ENCODE measurements at regions not wholly inside any gene's neighbourhood (a gene's known extent, or its start where the extent isn't known, plus 50 kb on each side); places are given as distances from the start of the nearest gene placed in this dataset.
"Not testable (repeated sequence)": the region's sequence is repeated elsewhere in the genome, so short reads cannot be mapped to it uniquely, and the experiment has no call there.

DNA sequence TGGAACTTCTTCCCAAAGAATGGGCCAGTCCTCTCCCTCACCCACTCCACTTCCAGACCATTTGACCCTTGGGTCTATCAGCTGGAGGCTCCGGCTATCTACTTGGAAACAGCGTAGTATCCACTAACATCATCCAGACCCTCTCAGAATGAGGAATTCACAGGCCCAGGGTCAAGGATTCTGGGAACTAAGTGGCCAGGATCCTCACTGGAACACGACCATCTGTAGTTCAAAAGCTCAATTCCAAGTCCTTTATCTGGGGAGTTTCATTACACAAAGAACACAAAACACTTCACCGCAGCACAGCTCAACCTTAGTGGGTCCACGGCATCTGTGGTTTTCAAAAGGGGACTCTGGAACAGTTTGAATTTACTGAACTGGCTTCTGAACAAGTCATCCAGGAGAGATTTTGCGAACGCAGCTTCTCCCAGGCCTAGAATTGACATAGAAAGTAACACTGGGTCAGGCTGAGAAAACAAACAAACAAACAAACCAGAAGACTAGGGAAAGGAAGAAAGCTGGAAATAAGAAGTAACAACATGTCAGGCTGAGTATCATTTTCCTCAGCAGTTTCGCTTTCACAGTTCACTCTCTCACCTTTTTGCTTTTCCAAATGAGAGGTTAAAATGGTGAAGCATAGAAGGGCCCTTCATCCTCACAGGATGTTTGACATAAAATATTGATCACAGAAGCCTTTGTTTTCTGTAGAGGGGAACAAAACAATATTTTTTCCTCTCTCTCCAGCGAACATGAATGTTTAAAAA lies 57.6 kb upstream of the USP6NL start:
- DNase-seq (no peak), ATAC-seq (replicated peaks in 1 of 4) (no peak)
- Histone ChIP-seq H3K36me3 (ENCODE audit: control insufficient read depth in 2 of 2, extremely low read depth in 1 of 2, insufficient read depth in 1 of 2, low read length in 1 of 2) (no peaks in the 10 kb centered on the region), H3K4me3 (ENCODE audit: control insufficient read depth in 1 of 2, extremely low read depth in 1 of 2, low read length in 1 of 2) (no peak overlapping the region), H3K27me3 (replicated peaks in 1 of 2; ENCODE audit: control insufficient read depth in 2 of 2, extremely low read depth in 1 of 2, insufficient read depth in 2 of 2, low read length in 1 of 2) (peaks cover 0 to 8% of the 10 kb centered on the region in 2 experiments), H3K4me1 (ENCODE audit: control insufficient read depth in 1 of 2, extremely low read depth in 1 of 2, insufficient read depth in 2 of 2, low read length in 2 of 2) (peaks cover 6 to 7% of the 10 kb centered on the region in 2 experiments), H3K9me3 (no peaks in the 10 kb centered on the region), H3K27ac (ENCODE audit: low read length) (no peak overlapping the region)
- WGBS (ENCODE audit: insufficient coverage): 90% methylated on average over 2 of the region's 9 CpGs
- ChIA-PET CTCF (interaction anchor here in 1 of 2 donors (0.5 kb wide), 1 partner anchor 113 kb away, joined by 5 read pairs; no protein-coding TSS in a partner anchor), POLR2A (no interaction called here)
- Mint-ChIP-seq H3K9me3 (peaks cover 0 to 5% (median 0%) of the 10 kb centered on the region in 3 donors), H3K4me1 (peaks cover 12 to 22% (median 16%) of the 10 kb centered on the region in 3 donors), H3K27ac (no peak overlapping the region), H3K4me3 (no peak overlapping the region), H3K36me3 (peaks cover 3% of the 10 kb centered on the region), H3K27me3 (peaks cover 0 to 2% of the 10 kb centered on the region in 2 donors)

DNA sequence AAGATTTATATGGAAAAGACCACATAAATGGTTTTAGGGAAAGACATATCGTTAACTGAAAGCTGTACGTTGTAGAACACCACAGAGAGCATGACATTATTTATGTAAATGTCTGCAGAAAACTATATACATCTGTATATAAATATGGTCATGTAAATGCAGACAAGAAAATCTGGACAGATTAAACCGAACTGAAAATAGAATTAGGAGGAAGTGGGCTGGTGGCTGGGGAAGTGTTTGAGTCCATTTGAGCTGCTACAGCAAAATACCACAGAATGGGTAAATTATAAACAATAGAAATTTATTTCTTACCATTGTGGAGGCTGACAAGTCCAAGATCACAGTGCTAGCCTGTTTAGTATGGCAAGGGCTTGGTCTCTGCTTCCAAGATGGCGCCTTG lies 56.3 kb upstream of the USP6NL start:
- Mint-ChIP-seq H3K4me3 (no peak overlapping the region), H3K27ac (no peak overlapping the region)
- POLR2A ChIA-PET: no interaction called here

DNA sequence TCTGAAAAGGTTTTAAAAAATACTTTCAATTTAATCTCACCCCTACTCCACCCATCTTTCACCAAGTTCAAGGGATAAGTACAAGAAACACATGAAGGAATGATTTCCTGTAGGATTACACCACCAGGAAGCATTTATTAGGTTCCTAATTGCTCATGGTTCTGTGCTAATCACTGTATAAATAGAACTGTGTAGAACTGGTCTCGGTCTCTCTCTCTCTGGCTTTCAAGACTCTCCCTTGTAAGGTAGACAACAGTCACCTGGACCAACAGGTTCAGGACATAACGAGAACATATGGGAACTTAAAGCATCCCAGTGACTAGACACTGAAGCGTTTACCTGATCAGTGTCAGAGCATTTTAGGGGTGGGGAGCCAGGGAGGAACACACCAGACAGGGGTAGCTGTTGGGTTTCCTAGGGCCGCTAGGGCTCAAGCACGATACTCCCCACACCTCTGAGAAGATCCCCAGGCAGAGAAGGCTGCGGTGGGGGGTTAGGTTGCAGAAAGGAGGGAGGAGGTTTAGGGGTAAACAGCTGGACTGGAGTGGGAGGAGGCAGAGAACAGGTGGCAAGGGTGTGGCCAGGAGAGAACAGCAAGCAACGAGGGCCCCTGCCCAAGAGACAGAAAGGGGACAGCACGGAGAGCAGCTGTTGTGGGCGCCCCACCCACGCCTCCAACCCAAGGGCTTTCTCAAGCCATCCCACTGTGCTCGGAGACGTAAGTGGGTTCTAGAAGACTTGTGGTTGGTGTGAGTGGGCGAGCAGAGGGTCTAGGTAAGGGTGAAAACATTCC lies 52.5 kb upstream of the USP6NL start:
- no peak for ATAC-seq (replicated peaks in 1 of 4)
- Histone ChIP-seq H3K9me3 (no peaks in the 10 kb centered on the region), H3K27me3 (replicated peaks in 1 of 2; ENCODE audit: control insufficient read depth in 2 of 2, extremely low read depth in 1 of 2, insufficient read depth in 2 of 2, low read length in 1 of 2) (peaks cover 0 to 9% of the 10 kb centered on the region in 2 experiments), H3K36me3 (ENCODE audit: control insufficient read depth in 2 of 2, extremely low read depth in 1 of 2, insufficient read depth in 1 of 2, low read length in 1 of 2) (no peaks in the 10 kb centered on the region), H3K4me3 (ENCODE audit: control insufficient read depth in 1 of 2, extremely low read depth in 1 of 2, low read length in 1 of 2) (no peak overlapping the region), H3K27ac (ENCODE audit: low read length) (no peak overlapping the region), H3K4me1 (ENCODE audit: control insufficient read depth in 1 of 2, extremely low read depth in 1 of 2, insufficient read depth in 2 of 2, low read length in 2 of 2) (peaks cover 0 to 8% of the 10 kb centered on the region in 2 experiments)
- ChIA-PET CTCF (no interaction called here), POLR2A (no interaction called here)
- Mint-ChIP-seq H3K4me3 (no peak overlapping the region), H3K4me1 (peaks cover 9 to 25% (median 13%) of the 10 kb centered on the region in 3 donors), H3K9me3 (peaks cover 0 to 5% (median 0%) of the 10 kb centered on the region in 3 donors), H3K36me3 (peaks cover 3% of the 10 kb centered on the region), H3K27ac (no peak overlapping the region), H3K27me3 (peaks cover 0 to 2% of the 10 kb centered on the region in 2 donors)
- peak in 1 of 35 experiments; percentile 8 for DNase-seq
- WGBS (ENCODE audit: insufficient coverage): 47% methylated on average over 3 of the region's 13 CpGs

More for the DNA sequence above, 56.3 kb upstream of the USP6NL start:
- Histone ChIP-seq H3K4me3 (ENCODE audit: control insufficient read depth in 1 of 2, extremely low read depth in 1 of 2, low read length in 1 of 2) (no peak overlapping the region), H3K27me3 (replicated peaks in 1 of 2; ENCODE audit: control insufficient read depth in 2 of 2, extremely low read depth in 1 of 2, insufficient read depth in 2 of 2, low read length in 1 of 2) (peaks cover 0 to 6% of the 10 kb centered on the region in 2 experiments), H3K9me3 (no peaks in the 10 kb centered on the region), H3K4me1 (ENCODE audit: control insufficient read depth in 1 of 2, extremely low read depth in 1 of 2, insufficient read depth in 2 of 2, low read length in 2 of 2) (peaks cover 0 to under 1% of the 10 kb centered on the region in 2 experiments), H3K27ac (ENCODE audit: low read length) (no peak overlapping the region), H3K36me3 (ENCODE audit: control insufficient read depth in 2 of 2, extremely low read depth in 1 of 2, insufficient read depth in 1 of 2, low read length in 1 of 2) (no peaks in the 10 kb centered on the region)
- WGBS (ENCODE audit: insufficient coverage): no CpG with 5 or more reads among the region's 4 CpGs
- DNase-seq: no peak
- Mint-ChIP-seq H3K36me3 (peaks cover 3% of the 10 kb centered on the region), H3K27me3 (peaks cover 0 to 2% of the 10 kb centered on the region in 2 donors), H3K9me3 (peaks cover 0 to 5% (median 0%) of the 10 kb centered on the region in 3 donors), H3K4me1 (peaks cover 3 to 18% (median 6%) of the 10 kb centered on the region in 3 donors)
- CTCF ChIA-PET: no interaction called here
- ATAC-seq (replicated peaks in 1 of 4): no peak

DNA sequence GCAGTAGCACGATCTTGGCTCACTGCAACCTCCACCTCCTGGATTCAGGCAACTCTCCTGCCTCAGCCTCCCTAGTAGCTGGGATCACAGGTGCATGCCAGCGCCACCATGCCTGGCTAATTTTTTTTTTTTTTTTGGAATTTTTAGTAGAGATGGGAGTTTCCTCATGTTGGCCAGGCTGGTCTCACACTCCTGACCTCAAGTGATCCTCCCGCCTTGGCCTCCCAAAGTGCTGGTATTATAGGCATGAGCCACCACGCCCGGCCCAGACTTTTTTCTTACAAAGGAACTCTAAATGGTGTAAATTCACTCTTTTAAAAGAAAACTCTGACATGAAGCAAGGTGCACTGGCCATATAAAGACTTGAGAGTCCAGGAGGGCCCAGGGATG lies 51.7 kb upstream of the USP6NL start:
- WGBS (ENCODE audit: insufficient coverage): no CpG with 5 or more reads among the region's 5 CpGs
- peaks cover 9 to 24% (median 13%) of the 10 kb centered on the region in 3 donors for H3K4me1 Mint-ChIP-seq
- peaks cover 0 to 12% of the 10 kb centered on the region in 2 experiments for H3K27me3 ChIP-seq (replicated peaks in 1 of 2; ENCODE audit: control insufficient read depth in 2 of 2, extremely low read depth in 1 of 2, insufficient read depth in 2 of 2, low read length in 1 of 2)
- H3K9me3 ChIP-seq; H3K9me3 Mint-ChIP-seq; H3K4me3 Mint-ChIP-seq; H3K27ac Mint-ChIP-seq; ATAC-seq (replicated peaks in 1 of 4); DNase-seq; H3K4me1 ChIP-seq (ENCODE audit: control insufficient read depth in 1 of 2, extremely low read depth in 1 of 2, insufficient read depth in 2 of 2, low read length in 2 of 2); H3K27ac ChIP-seq (ENCODE audit: low read length); CTCF ChIA-PET; H3K4me3 ChIP-seq (ENCODE audit: control insufficient read depth in 1 of 2, extremely low read depth in 1 of 2, low read length in 1 of 2); H3K27me3 Mint-ChIP-seq; H3K36me3 Mint-ChIP-seq; H3K36me3 ChIP-seq (ENCODE audit: control insufficient read depth in 2 of 2, extremely low read depth in 1 of 2, insufficient read depth in 1 of 2, low read length in 1 of 2): not testable (repeated sequence)
- POLR2A ChIA-PET: interaction anchor here in 1 of 2 donors (0.5 kb wide), 1 partner anchor 123 kb away, joined by 4 read pairs; no protein-coding TSS in a partner anchor

DNA sequence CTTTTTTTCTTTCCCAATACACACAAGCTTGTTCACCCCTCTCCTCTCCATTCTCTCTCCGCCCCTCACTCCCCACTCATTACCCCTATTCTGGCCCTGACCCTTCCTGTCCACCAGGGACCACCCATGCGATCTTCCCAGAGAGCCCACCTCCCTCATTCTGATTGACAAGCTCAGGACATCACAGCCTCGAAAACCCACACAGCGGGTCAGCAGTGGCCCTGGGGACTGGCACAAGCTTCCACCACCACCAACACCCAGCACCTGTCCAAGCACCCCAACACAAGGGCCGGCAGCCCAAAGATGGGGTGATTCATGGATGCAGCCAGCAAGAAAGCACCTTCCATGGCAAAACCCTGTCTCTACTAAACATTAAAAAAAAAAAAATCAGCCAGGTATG lies 50.0 kb upstream of the USP6NL start:
- POLR2A ChIA-PET: interaction anchor here in 1 of 2 donors (0.6 kb wide), 1 partner anchor 140 kb away, joined by 3 read pairs; no protein-coding TSS in a partner anchor
- peaks cover 0 to 8% of the 10 kb centered on the region in 2 experiments for H3K4me1 ChIP-seq (ENCODE audit: control insufficient read depth in 1 of 2, extremely low read depth in 1 of 2, insufficient read depth in 2 of 2, low read length in 2 of 2)

More for the DNA sequence above, 50.0 kb upstream of the USP6NL start:
- Mint-ChIP-seq H3K36me3 (peaks cover 3% of the 10 kb centered on the region), H3K4me1 (peaks cover 9 to 24% (median 13%) of the 10 kb centered on the region in 3 donors), H3K9me3 (peaks cover 0 to 5% (median 0%) of the 10 kb centered on the region in 3 donors), H3K27ac (no peak overlapping the region), H3K27me3 (peaks cover 0 to 2% of the 10 kb centered on the region in 2 donors), H3K4me3 (no peak overlapping the region)
- no peak overlapping the region for H3K27ac ChIP-seq (ENCODE audit: low read length)
- H3K36me3 ChIP-seq (ENCODE audit: control insufficient read depth in 2 of 2, extremely low read depth in 1 of 2, insufficient read depth in 1 of 2, low read length in 1 of 2): no peaks in the 10 kb centered on the region
- H3K9me3 ChIP-seq: no peaks in the 10 kb centered on the region
- ATAC-seq (replicated peaks in 1 of 4) (no peak), DNase-seq (no peak)
- H3K4me3 ChIP-seq (ENCODE audit: control insufficient read depth in 1 of 2, extremely low read depth in 1 of 2, low read length in 1 of 2): no peak overlapping the region
- WGBS (ENCODE audit: insufficient coverage): 91% methylated on average over 5 of the region's 5 CpGs
- CTCF ChIA-PET: no interaction called here
- H3K27me3 ChIP-seq (replicated peaks in 1 of 2; ENCODE audit: control insufficient read depth in 2 of 2, extremely low read depth in 1 of 2, insufficient read depth in 2 of 2, low read length in 1 of 2): peaks cover 0 to 12% of the 10 kb centered on the region in 2 experiments

Data from T-cell (primary cell).